GM23338 (cell line): ENCODE measurements at regions not wholly inside any gene's neighbourhood (a gene's known extent, or its start where the extent isn't known, plus 50 kb on each side); places are given as distances from the start of the nearest gene placed in this dataset.

ENCODE experiments used
- ATAC-seq: fragments of 200-7000 bp; cut with Tn5 transposase; 3 replicates; pipeline ENCODE4 v1.9.1; 2020
- DNase-seq: peaks from one replicate; pipeline ENCODE4 v3.0.0-alpha.2; 2015; ENCODE audit warnings: low spot score
- H2AFZ ChIP-seq: fragments of 200-600 bp; sonication (generic); 2 replicates; pipeline ENCODE4 v1.8.0; 2016; ENCODE audit warnings: antibody characterized with exemption, mild to moderate bottlenecking, moderate library complexity
- H3F3A ChIP-seq: fragments of 200-600 bp; sonication (generic); replicated peaks from 2 replicates; pipeline ENCODE4 v1.8.0; 2017; ENCODE audit warnings: antibody characterized with exemption, mixed run types, low read depth
- H3K27ac ChIP-seq: fragments of 200-600 bp; sonication (generic); 2 replicates; pipeline ENCODE4 v1.6.1; 2016; ENCODE audit warnings: low read depth
- H3K27me3 ChIP-seq: fragments of 200-600 bp; sonication (generic); 2 replicates; pipeline ENCODE4 v1.8.0; 2016; ENCODE audit warnings: mild to moderate bottlenecking, mixed run types, moderate library complexity; ENCODE audit not compliant: insufficient read depth
- H3K36me3 ChIP-seq: fragments of 200-600 bp; sonication (generic); 2 replicates; pipeline ENCODE4 v1.8.0; 2016; ENCODE audit warnings: mild to moderate bottlenecking; ENCODE audit not compliant: insufficient read depth
- H3K4me1 ChIP-seq: fragments of 200-600 bp; sonication (generic); 2 replicates; pipeline ENCODE4 v1.8.0; 2016; ENCODE audit warnings: mild to moderate bottlenecking, moderate library complexity; ENCODE audit not compliant: insufficient read depth
- H3K4me2 ChIP-seq: fragments of 200-600 bp; sonication (generic); 2 replicates; pipeline ENCODE4 v1.7.1; 2017; ENCODE audit warnings: mixed run types
- H3K4me3 ChIP-seq: fragments of 200-600 bp; sonication (generic); 2 replicates; pipeline ENCODE4 v1.6.1; 2016; ENCODE audit warnings: mixed run types
- H3K79me2 ChIP-seq: fragments of 200-600 bp; sonication (generic); replicated peaks from 2 replicates; pipeline ENCODE4 v1.8.0; 2017; ENCODE audit warnings: mild to moderate bottlenecking; ENCODE audit not compliant: insufficient read depth
- H3K9me2 ChIP-seq: fragments of 200-600 bp; sonication (generic); 2 replicates; pipeline ENCODE4 v1.8.0; 2017; ENCODE audit not compliant: insufficient read depth
- H4K20me1 ChIP-seq: fragments of 200-600 bp; sonication (generic); replicated peaks from 2 replicates; pipeline ENCODE4 v1.8.0; 2017; ENCODE audit warnings: mild to moderate bottlenecking; ENCODE audit not compliant: insufficient read depth
- H3K27ac Mint-ChIP-seq: 2 replicates; pipeline ENCODE4 v1.8.0; 2020; ENCODE audit warnings: inconsistent platforms, mild to moderate bottlenecking, moderate library complexity, mixed read lengths
- H3K27me3 Mint-ChIP-seq: 3 replicates; pipeline ENCODE4 v1.8.0; 2022; ENCODE audit warnings: low read depth, mild to moderate bottlenecking, moderate library complexity, mixed read lengths, inconsistent platforms; ENCODE audit not compliant: insufficient read depth, poor library complexity
- H3K36me3 Mint-ChIP-seq: 3 replicates; pipeline ENCODE4 v1.8.0; 2021; ENCODE audit warnings: low read depth, mild to moderate bottlenecking, inconsistent platforms, moderate library complexity, mixed read lengths
- H3K4me1 Mint-ChIP-seq: 3 replicates; pipeline ENCODE4 v1.8.0; 2020; ENCODE audit warnings: mild to moderate bottlenecking, inconsistent platforms, mixed read lengths
- H3K4me3 Mint-ChIP-seq: 3 replicates; pipeline ENCODE4 v1.8.0; 2021; ENCODE audit warnings: moderate library complexity, mild to moderate bottlenecking, inconsistent platforms, mixed read lengths
- H3K9me3 Mint-ChIP-seq: 3 replicates; pipeline ENCODE4 v1.8.0; 2020; ENCODE audit warnings: moderate library complexity, mild to moderate bottlenecking, inconsistent platforms, mixed read lengths
- CREB1 ChIP-seq: fragments of 250-450 bp; sonication (Bioruptor Pico); IDR thresholded peaks from 2 replicates; pipeline ENCODE4 v1.5.0; 2020; ENCODE audit warnings: low read depth, mild to moderate bottlenecking, moderate library complexity
- CTCF ChIP-seq, 2 experiments: fragments of 200-600 bp in 1 of 2; sonication (generic) in 1 of 2; conservative IDR thresholded peaks; 2 replicates each; pipeline versions ENCODE4 v1.5.1 to v1.6.1; 2016 to 2017; ENCODE audit warnings: antibody characterized with exemption in 2 of 2, low read depth in 2 of 2, mild to moderate bottlenecking in 2 of 2, moderate library complexity in 1 of 2
- EZH2 ChIP-seq: fragments of 200-600 bp; sonication (generic); IDR thresholded peaks from one replicate; pipeline ENCODE4 v1.8.0; 2017; ENCODE audit warnings: antibody characterized with exemption, mild to moderate bottlenecking, low read depth; ENCODE audit not compliant: unreplicated experiment
- EZH2phosphoT487 ChIP-seq: fragments of 200-600 bp; sonication (generic); IDR thresholded peaks from one replicate; pipeline ENCODE4 v1.8.1; 2018; ENCODE audit warnings: antibody characterized with exemption; ENCODE audit not compliant: unreplicated experiment
- JUNB ChIP-seq: IDR thresholded peaks from one replicate; pipeline ENCODE4 v1.6.1; 2016; ENCODE audit warnings: antibody characterized with exemption; ENCODE audit not compliant: unreplicated experiment
- NANOG ChIP-seq: IDR thresholded peaks from 2 replicates; pipeline ENCODE4 v1.6.1; 2016; ENCODE audit warnings: antibody characterized with exemption, borderline replicate concordance
- POLR2AphosphoS5 ChIP-seq: IDR thresholded peaks from 2 replicates; pipeline ENCODE4 v1.6.1; 2016; ENCODE audit warnings: antibody characterized with exemption, low read depth
- REST ChIP-seq: IDR thresholded peaks from one replicate; pipeline ENCODE4 v1.6.1; 2018; ENCODE audit warnings: antibody characterized with exemption; ENCODE audit not compliant: unreplicated experiment
- STAT1 ChIP-seq: IDR thresholded peaks from one replicate; pipeline ENCODE4 v1.6.1; 2016; ENCODE audit warnings: antibody characterized with exemption; ENCODE audit not compliant: unreplicated experiment
- ZNF114 ChIP-seq: fragments of 250-450 bp; sonication (Bioruptor Pico); IDR thresholded peaks from 2 replicates; pipeline ENCODE4 v1.5.0; 2020; ENCODE audit warnings: mild to moderate bottlenecking, moderate library complexity
- ZNF331 ChIP-seq: fragments of 250-450 bp; sonication (Bioruptor Pico); IDR thresholded peaks from 2 replicates; pipeline ENCODE4 v1.5.0; 2020; ENCODE audit warnings: low read depth, mild to moderate bottlenecking, moderate library complexity
- TF ChIP-seq, protein P1 (sequence below): fragments of 250-450 bp; sonication (Bioruptor Pico); IDR thresholded peaks from 2 replicates; pipeline ENCODE4 v1.5.0; 2020; ENCODE audit warnings: mild to moderate bottlenecking, moderate library complexity
- TF ChIP-seq, protein P2 (sequence below): IDR thresholded peaks from 2 replicates; pipeline ENCODE4 v1.6.1; 2016; ENCODE audit warnings: antibody characterized with exemption

DNA sequence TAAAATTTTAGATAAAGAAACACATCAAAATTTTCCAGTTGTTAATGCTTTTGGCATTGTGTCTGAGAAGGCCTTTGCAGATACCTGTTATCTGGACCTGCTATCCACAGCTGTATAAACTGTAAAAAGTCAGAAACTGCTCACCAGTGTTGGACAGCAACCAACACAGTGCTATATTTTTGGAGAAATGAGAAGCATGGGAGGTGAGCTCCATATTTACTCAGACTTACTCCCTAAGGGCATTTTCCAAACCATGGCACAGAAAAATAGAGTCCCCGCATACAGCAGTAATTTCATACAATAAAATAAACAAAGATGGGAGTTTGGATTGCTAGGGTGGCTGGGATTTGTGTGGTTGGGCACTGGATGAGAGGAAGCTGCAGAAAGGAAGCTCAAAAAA lies 136.3 kb upstream of the GLI3 start:
- Mint-ChIP-seq H3K4me3 (no peak overlapping the region), H3K36me3 (peaks cover 3% of the 10 kb centered on the region; the same call in 2 of the 3 replicates), H3K9me3 (peaks cover 15% of the 10 kb centered on the region; the same call in 2 of the 3 replicates), H3K27ac (no peak overlapping the region), H3K27me3 (no peaks in the 10 kb centered on the region), H3K4me1 (peaks cover 8% of the 10 kb centered on the region)
- DNase-seq (no peak), ATAC-seq (no peak)
- H3K4me3 ChIP-seq = no peak overlapping the region
- H3F3A ChIP-seq = no peaks in the 10 kb centered on the region
- peaks cover 3% of the 10 kb centered on the region; the same call in 1 of the 2 replicates for H3K4me1 ChIP-seq
- H3K79me2 ChIP-seq = no peaks in the 10 kb centered on the region
- H3K27me3 ChIP-seq = no peaks in the 10 kb centered on the region
- H3K36me3 ChIP-seq = no peaks in the 10 kb centered on the region
- H2AFZ ChIP-seq = no peak overlapping the region; the same call in 1 of the 2 replicates
- H4K20me1 ChIP-seq = no peaks in the 10 kb centered on the region
- peaks cover 15% of the 10 kb centered on the region; the same call in 1 of the 2 replicates for H3K9me2 ChIP-seq
- no peak overlapping the region for H3K4me2 ChIP-seq
- H3K27ac ChIP-seq = no peak overlapping the region
- TF ChIP-seq ZNF331 (no peak), STAT1 (no peak), JUNB (no peak), REST (no peak), NANOG (no peak), EZH2 (no peak), POLR2AphosphoS5 (no peak), ZNF114 (CRISPR knock-in tag) (no peak), EZH2phosphoT487 (no peak), CREB1 (CRISPR knock-in tag) (no peak), CTCF (conservative IDR thresholded peaks at IDR 0.05; ENCODE audit: low read depth in 2 of 2) (no peak)
- TF ChIP-seq, protein P1, sequence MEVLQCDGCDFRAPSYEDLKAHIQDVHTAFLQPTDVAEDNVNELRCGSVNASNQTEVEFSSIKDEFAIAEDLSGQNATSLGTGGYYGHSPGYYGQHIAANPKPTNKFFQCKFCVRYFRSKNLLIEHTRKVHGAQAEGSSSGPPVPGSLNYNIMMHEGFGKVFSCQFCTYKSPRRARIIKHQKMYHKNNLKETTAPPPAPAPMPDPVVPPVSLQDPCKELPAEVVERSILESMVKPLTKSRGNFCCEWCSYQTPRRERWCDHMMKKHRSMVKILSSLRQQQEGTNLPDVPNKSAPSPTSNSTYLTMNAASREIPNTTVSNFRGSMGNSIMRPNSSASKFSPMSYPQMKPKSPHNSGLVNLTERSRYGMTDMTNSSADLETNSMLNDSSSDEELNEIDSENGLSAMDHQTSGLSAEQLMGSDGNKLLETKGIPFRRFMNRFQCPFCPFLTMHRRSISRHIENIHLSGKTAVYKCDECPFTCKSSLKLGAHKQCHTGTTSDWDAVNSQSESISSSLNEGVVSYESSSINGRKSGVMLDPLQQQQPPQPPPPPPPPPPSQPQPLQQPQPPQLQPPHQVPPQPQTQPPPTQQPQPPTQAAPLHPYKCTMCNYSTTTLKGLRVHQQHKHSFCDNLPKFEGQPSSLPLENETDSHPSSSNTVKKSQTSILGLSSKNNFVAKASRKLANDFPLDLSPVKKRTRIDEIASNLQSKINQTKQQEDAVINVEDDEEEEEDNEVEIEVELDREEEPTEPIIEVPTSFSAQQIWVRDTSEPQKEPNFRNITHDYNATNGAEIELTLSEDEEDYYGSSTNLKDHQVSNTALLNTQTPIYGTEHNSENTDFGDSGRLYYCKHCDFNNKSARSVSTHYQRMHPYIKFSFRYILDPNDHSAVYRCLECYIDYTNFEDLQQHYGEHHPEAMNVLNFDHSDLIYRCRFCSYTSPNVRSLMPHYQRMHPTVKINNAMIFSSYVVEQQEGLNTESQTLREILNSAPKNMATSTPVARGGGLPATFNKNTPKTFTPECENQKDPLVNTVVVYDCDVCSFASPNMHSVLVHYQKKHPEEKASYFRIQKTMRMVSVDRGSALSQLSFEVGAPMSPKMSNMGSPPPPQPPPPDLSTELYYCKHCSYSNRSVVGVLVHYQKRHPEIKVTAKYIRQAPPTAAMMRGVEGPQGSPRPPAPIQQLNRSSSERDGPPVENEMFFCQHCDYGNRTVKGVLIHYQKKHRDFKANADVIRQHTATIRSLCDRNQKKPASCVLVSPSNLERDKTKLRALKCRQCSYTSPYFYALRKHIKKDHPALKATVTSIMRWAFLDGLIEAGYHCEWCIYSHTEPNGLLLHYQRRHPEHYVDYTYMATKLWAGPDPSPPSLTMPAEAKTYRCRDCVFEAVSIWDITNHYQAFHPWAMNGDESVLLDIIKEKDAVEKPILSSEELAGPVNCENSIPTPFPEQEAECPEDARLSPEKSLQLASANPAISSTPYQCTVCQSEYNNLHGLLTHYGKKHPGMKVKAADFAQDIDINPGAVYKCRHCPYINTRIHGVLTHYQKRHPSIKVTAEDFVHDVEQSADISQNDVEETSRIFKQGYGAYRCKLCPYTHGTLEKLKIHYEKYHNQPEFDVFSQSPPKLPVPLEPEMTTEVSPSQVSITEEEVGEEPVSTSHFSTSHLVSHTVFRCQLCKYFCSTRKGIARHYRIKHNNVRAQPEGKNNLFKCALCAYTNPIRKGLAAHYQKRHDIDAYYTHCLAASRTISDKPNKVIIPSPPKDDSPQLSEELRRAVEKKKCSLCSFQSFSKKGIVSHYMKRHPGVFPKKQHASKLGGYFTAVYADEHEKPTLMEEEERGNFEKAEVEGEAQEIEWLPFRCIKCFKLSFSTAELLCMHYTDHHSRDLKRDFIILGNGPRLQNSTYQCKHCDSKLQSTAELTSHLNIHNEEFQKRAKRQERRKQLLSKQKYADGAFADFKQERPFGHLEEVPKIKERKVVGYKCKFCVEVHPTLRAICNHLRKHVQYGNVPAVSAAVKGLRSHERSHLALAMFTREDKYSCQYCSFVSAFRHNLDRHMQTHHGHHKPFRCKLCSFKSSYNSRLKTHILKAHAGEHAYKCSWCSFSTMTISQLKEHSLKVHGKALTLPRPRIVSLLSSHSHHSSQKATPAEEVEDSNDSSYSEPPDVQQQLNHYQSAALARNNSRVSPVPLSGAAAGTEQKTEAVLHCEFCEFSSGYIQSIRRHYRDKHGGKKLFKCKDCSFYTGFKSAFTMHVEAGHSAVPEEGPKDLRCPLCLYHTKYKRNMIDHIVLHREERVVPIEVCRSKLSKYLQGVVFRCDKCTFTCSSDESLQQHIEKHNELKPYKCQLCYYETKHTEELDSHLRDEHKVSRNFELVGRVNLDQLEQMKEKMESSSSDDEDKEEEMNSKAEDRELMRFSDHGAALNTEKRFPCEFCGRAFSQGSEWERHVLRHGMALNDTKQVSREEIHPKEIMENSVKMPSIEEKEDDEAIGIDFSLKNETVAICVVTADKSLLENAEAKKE (CRISPR knock-in tag) = no peak
- TF ChIP-seq, protein P2, sequence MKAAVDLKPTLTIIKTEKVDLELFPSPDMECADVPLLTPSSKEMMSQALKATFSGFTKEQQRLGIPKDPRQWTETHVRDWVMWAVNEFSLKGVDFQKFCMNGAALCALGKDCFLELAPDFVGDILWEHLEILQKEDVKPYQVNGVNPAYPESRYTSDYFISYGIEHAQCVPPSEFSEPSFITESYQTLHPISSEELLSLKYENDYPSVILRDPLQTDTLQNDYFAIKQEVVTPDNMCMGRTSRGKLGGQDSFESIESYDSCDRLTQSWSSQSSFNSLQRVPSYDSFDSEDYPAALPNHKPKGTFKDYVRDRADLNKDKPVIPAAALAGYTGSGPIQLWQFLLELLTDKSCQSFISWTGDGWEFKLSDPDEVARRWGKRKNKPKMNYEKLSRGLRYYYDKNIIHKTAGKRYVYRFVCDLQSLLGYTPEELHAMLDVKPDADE = no peak
